HCT116 (cell line): ENCODE measurements at regions not wholly inside any gene's neighbourhood (a gene's known extent, or its start where the extent isn't known, plus 50 kb on each side); places are given as distances from the start of the nearest gene placed in this dataset.
"Not testable (repeated sequence)": the region's sequence is repeated elsewhere in the genome, so short reads cannot be mapped to it uniquely, and the experiment has no call there.

ENCODE experiments used
- ATAC-seq: fragments of 200-7000 bp; cut with Tn5 transposase; 2 replicates; pipeline ENCODE4 v1.9.1; 2020; ENCODE audit warnings: mild to moderate bottlenecking, moderate library complexity
- BruUV-seq: library from RNA; stranded (reverse); fragments of 400-500 nt; replicated peaks from 2 replicates; lab custom pipeline; 2021; lab: Mats Ljungman, UMichigan
- CTCF ChIA-PET: fragments of 300-600 bp; sonication (Branson Sonifier 250); formaldehyde crosslinking; loops from one replicate; lab custom pipeline; 2021; ENCODE audit warnings: antibody characterized with exemption; lab: Charles Lee
- POLR2A ChIA-PET: fragments of 300-600, 350-600 bp; sonication (Branson Sonifier 250); formaldehyde crosslinking; loops from one replicate; lab custom pipeline; 2021; ENCODE audit warnings: antibody characterized with exemption; lab: Charles Lee
- RAD21 ChIA-PET, 2 experiments: fragments of 300-600 bp; sonication (Branson Sonifier 250); formaldehyde crosslinking; loops; one replicate each; lab custom pipeline; 2023; ENCODE audit warnings: low total read pairs in 2 of 2; ENCODE audit not compliant: uncharacterized antibody in 2 of 2, unreplicated experiment in 2 of 2, low non-redundant PET in 1 of 2; lab: Charles Lee
- DNase-seq: peaks from one replicate; pipeline ENCODE4 v3.0.0-alpha.2; 2010; ENCODE audit warnings: low read depth, low spot score
- H2AFZ ChIP-seq: fragments of 200-600 bp; shearing (Covaris generic), sonication (generic); 2 replicates; pipeline ENCODE4 v1.6.1; 2017; ENCODE audit warnings: low read depth, mixed run types, mixed read lengths, antibody characterized with exemption, low read length; ENCODE audit not compliant: poor library complexity, severe bottlenecking
- H3K27ac ChIP-seq: 2 replicates; pipeline ENCODE4 v1.5.1; 2012; ENCODE audit warnings: low read depth, low read length
- H3K27me3 ChIP-seq: fragments of 200-600 bp; sonication (generic); 2 replicates; pipeline ENCODE4 v1.6.1; 2016; ENCODE audit warnings: mixed run types, low read length, mixed read lengths; ENCODE audit not compliant: insufficient read depth
- H3K36me3 ChIP-seq, 2 experiments: fragments of 200-500 bp in 1 of 2; fragments of 200-600 bp in 1 of 2; sonication (Bioruptor generic) in 1 of 2; sonication (generic) in 1 of 2; 2 replicates each; pipeline versions ENCODE4 v1.5.1 to v1.6.1; 2014 to 2016; ENCODE audit warnings: low read length in 2 of 2, inconsistent platforms in 1 of 2, mixed read lengths in 1 of 2, mixed run types in 1 of 2; ENCODE audit not compliant: insufficient read depth in 2 of 2, control insufficient read depth in 1 of 2
- H3K4me1 ChIP-seq, 2 experiments: fragments of 200-600 bp in 1 of 2; sonication (generic) in 1 of 2; 2 replicates each; pipeline versions ENCODE4 v1.5.1 to v1.6.1; 2012 to 2017; ENCODE audit warnings: low read length in 2 of 2, inconsistent platforms in 1 of 2, mild to moderate bottlenecking in 1 of 2, mixed read lengths in 1 of 2, mixed run types in 1 of 2, moderate library complexity in 1 of 2; ENCODE audit not compliant: insufficient read depth in 2 of 2, control insufficient read depth in 1 of 2
- H3K4me2 ChIP-seq: fragments of 200-600 bp; sonication (generic); 2 replicates; pipeline ENCODE4 v1.6.1; 2017; ENCODE audit warnings: mixed run types, low read length, mixed read lengths
- H3K4me3 ChIP-seq, 2 experiments: fragments of 200-600 bp in 1 of 2; sonication (generic) in 1 of 2; replicated peaks in 1 of 2; 2 replicates each; pipeline ENCODE4 v1.5.1; 2011 to 2016; ENCODE audit warnings: low read length in 2 of 2, control low read depth in 1 of 2, low read depth in 1 of 2, mild to moderate bottlenecking in 1 of 2, mixed read lengths in 1 of 2, mixed run types in 1 of 2
- H3K79me2 ChIP-seq: fragments of 200-600 bp; sonication (generic); 2 replicates; pipeline ENCODE4 v1.6.1; 2017; ENCODE audit warnings: mild to moderate bottlenecking, mixed run types, low read length, moderate library complexity, mixed read lengths; ENCODE audit not compliant: insufficient read depth
- H3K9ac ChIP-seq: fragments of 200-600 bp; sonication (generic); 2 replicates; pipeline ENCODE4 v1.6.1; 2016; ENCODE audit warnings: low read length, mixed read lengths
- H3K9me2 ChIP-seq: fragments of 200-600 bp; sonication (generic), shearing (Covaris generic); 2 replicates; pipeline ENCODE4 v1.6.1; 2017; ENCODE audit warnings: mixed run types, mild to moderate bottlenecking, moderate library complexity; ENCODE audit not compliant: insufficient read depth
- H3K9me3 ChIP-seq, 2 experiments: fragments of 200-500 bp in 1 of 2; fragments of 200-600 bp in 1 of 2; sonication (Bioruptor generic) in 1 of 2; sonication (generic) in 1 of 2; 2 replicates each; pipeline ENCODE4 v1.6.1; 2014 to 2017; ENCODE audit warnings: low read length in 2 of 2, mixed read lengths in 2 of 2, inconsistent platforms in 1 of 2, low read depth in 1 of 2, mild to moderate bottlenecking in 1 of 2, mixed run types in 1 of 2, moderate library complexity in 1 of 2; ENCODE audit not compliant: control insufficient read depth in 1 of 2, insufficient read depth in 1 of 2
- H4K20me1 ChIP-seq: fragments of 200-600 bp; sonication (generic), shearing (Covaris generic); 2 replicates; pipeline ENCODE4 v1.6.1; 2017; ENCODE audit warnings: mixed run types, mild to moderate bottlenecking, moderate library complexity; ENCODE audit not compliant: insufficient read depth
- ELF1 ChIP-seq: IDR thresholded peaks from 2 replicates; pipeline ENCODE4 v1.6.1; 2012; ENCODE audit warnings: low read depth, borderline replicate concordance
- YY1 ChIP-seq: IDR thresholded peaks from 2 replicates; pipeline ENCODE4 v1.6.1; 2011; ENCODE audit warnings: low read length, low read depth, moderate library complexity, mild to moderate bottlenecking; ENCODE audit not compliant: insufficient replicate concordance; ENCODE audit errors: extremely low read depth
- intact Hi-C: fragments of 100-400 bp; cut with micrococcal nuclease; formaldehyde crosslinking; loops from 2 replicates; pipeline ENCODE4 v1.10.0; 2022
- TF ChIP-seq, protein P1 (sequence below): IDR thresholded peaks from 2 replicates; pipeline ENCODE4 v1.6.1; 2012

DNA sequence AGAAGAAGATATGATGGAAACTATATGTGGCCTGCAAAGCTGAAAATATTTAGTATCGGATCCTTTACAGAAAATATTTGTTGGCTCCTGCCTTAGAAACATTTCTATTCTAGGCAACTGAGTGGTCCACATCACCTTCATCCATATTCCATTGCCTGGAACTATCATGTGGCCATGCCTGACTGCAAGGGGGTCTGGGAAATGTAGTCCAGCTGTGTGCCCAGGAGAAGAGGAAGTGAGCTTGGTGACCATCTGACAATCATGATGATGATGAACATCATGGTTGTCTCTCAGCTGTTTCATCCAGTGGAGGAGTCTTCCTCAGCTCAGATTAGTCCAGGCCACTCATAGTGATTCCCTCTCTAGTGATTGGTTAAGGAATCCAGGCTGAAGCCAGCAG, 61.8 kb upstream of the IFNLR1 start:
- Histone ChIP-seq H3K27ac (no peak overlapping the region), H3K36me3 (no peaks in the 10 kb centered on the region), H3K4me3 (no peak overlapping the region), H3K4me1 (no peaks in the 10 kb centered on the region), H3K27me3 (no peaks in the 10 kb centered on the region), H4K20me1 (no peaks in the 10 kb centered on the region), H3K4me2 (no peak overlapping the region), H2AFZ (peak overlapping the region; percentile 60), H3K9ac (no peak overlapping the region), H3K9me2 (no peaks in the 10 kb centered on the region), H3K9me3 (no peaks in the 10 kb centered on the region), H3K79me2 (no peaks in the 10 kb centered on the region)
- intact Hi-C loops, result no loop called here
- CTCF ChIA-PET, result no interaction called here
- DNase-seq (no peak), ATAC-seq (peak; percentile 84)
- BruUV-seq, result no TSS peak
- RAD21 ChIA-PET, result no interaction called here
- peak; percentile 57 for TF ChIP-seq YY1
- peak; percentile 46 for TF ChIP-seq ELF1
- TF ChIP-seq, protein P1, sequence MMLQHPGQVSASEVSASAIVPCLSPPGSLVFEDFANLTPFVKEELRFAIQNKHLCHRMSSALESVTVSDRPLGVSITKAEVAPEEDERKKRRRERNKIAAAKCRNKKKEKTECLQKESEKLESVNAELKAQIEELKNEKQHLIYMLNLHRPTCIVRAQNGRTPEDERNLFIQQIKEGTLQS, result no peak
- POLR2A ChIA-PET, result no interaction called here

DNA sequence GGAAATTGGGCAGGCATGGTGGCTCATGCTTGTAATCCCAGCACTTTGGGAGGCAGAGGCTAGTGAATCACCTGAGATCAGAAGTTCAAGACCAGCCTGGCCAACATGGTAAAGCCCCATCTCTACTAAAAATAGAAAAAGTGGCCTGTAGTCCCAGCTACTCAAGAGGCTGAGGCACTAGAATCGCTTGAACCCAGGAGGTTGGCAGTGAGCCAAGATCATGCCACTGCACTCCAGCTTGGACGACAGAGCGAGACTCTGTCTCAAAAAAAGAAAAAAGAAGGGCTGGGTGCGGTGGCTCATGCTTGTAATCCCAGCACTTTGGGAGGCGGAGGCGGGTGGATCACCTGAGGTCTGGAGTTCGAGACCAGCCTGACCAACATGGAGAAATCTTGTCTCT, 60.2 kb upstream of the IFNLR1 start:
- H3K79me2 ChIP-seq, RAD21 ChIA-PET, intact Hi-C loops, H4K20me1 ChIP-seq, H2AFZ ChIP-seq, H3K4me3 ChIP-seq, DNase-seq, H3K4me2 ChIP-seq, H3K9me3 ChIP-seq, H3K9ac ChIP-seq, CTCF ChIA-PET, H3K27me3 ChIP-seq, ATAC-seq, H3K9me2 ChIP-seq, BruUV-seq, POLR2A ChIA-PET, H3K4me1 ChIP-seq, H3K27ac ChIP-seq, H3K36me3 ChIP-seq: not testable (repeated sequence)
